ENCODE measurements at regions not wholly inside any gene's neighbourhood (a gene's known extent, or its start where the extent isn't known, plus 50 kb on each side); places are given as distances from the start of the nearest gene placed in this dataset.

- Histone ChIP-seq H3K9ac (replicated peaks; ENCODE audit: extremely low read depth, insufficient read depth, low read length) (no peak overlapping the region), H3K4me1 (ENCODE audit: control insufficient read depth, extremely low read depth, insufficient read depth, low read length) (no peaks in the 10 kb centered on the region), H3K9me1 (replicated peaks; ENCODE audit: control insufficient read depth, extremely low read depth, insufficient read depth, low read length) (no peaks in the 10 kb centered on the region), H3K79me2 (ENCODE audit: control insufficient read depth, insufficient read depth, low read length) (no peaks in the 10 kb centered on the region), H3K9me3 (replicated peaks; ENCODE audit: control insufficient read depth, insufficient read depth, low read length) (no peaks in the 10 kb centered on the region), H2AFZ (ENCODE audit: low read depth, low read length) (no peak overlapping the region), H3K27me3 (ENCODE audit: control insufficient read depth in 2 of 2, insufficient read depth in 2 of 2, low read length in 2 of 2) (no peaks in the 10 kb centered on the region), H3K36me3 (ENCODE audit: control insufficient read depth in 2 of 2, extremely low read depth in 1 of 2, insufficient read depth in 2 of 2, low read length in 2 of 2) (no peaks in the 10 kb centered on the region), H4K20me1 (replicated peaks; ENCODE audit: control insufficient read depth, extremely low read depth, insufficient read depth, low read length) (no peaks in the 10 kb centered on the region), H3K4me2 (ENCODE audit: insufficient read depth, low read length) (no peak overlapping the region), H3K4me3 (replicated peaks in 1 of 3; ENCODE audit: insufficient read depth in 1 of 3, low read depth in 1 of 3, low read length in 3 of 3) (no peak overlapping the region), H3K27ac (ENCODE audit: insufficient read depth, low read depth, low read length) (no peak overlapping the region)
- no peak for TF ChIP-seq EZH2 (IDR thresholded peaks at IDR 0.05; ENCODE audit: borderline replicate concordance, low read depth, low read length, severe bottlenecking)
- TF ChIP-seq FOS (IDR thresholded peaks at IDR 0.05; ENCODE audit: borderline replicate concordance, insufficient read depth, low read length), result no peak
- TF ChIP-seq JUN (IDR thresholded peaks at IDR 0.05; ENCODE audit: borderline replicate concordance, insufficient read depth, insufficient read length, low read depth), result no peak
- no peak for TF ChIP-seq GATA2 (IDR thresholded peaks at IDR 0.05; ENCODE audit: insufficient read depth, insufficient read length, low read depth, low read length)
- no peak for TF ChIP-seq POLR2AphosphoS5 (IDR thresholded peaks at IDR 0.05; ENCODE audit: insufficient read depth, low read depth, low read length)
- TF ChIP-seq, protein P1, sequence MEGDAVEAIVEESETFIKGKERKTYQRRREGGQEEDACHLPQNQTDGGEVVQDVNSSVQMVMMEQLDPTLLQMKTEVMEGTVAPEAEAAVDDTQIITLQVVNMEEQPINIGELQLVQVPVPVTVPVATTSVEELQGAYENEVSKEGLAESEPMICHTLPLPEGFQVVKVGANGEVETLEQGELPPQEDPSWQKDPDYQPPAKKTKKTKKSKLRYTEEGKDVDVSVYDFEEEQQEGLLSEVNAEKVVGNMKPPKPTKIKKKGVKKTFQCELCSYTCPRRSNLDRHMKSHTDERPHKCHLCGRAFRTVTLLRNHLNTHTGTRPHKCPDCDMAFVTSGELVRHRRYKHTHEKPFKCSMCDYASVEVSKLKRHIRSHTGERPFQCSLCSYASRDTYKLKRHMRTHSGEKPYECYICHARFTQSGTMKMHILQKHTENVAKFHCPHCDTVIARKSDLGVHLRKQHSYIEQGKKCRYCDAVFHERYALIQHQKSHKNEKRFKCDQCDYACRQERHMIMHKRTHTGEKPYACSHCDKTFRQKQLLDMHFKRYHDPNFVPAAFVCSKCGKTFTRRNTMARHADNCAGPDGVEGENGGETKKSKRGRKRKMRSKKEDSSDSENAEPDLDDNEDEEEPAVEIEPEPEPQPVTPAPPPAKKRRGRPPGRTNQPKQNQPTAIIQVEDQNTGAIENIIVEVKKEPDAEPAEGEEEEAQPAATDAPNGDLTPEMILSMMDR (IDR thresholded peaks at IDR 0.05; ENCODE audit: extremely low read depth in 1 of 2, insufficient read depth in 1 of 2, low read depth in 1 of 2, low read length in 2 of 2), result no peak
- TF ChIP-seq MAX (IDR thresholded peaks at IDR 0.05; ENCODE audit: insufficient read depth, insufficient read length), result no peak
- TF ChIP-seq MYC (IDR thresholded peaks at IDR 0.05; ENCODE audit: low read depth, low read length), result no peak
- TF ChIP-seq POLR2A (IDR thresholded peaks at IDR 0.05; ENCODE audit: low read depth, low read length), result no peak
- intact Hi-C loops (cut with micrococcal nuclease) (no loop called here), dilution Hi-C loops (cut with MboI; ENCODE audit: extremely low pct_ligation_motif_present, low sequenced_read_pairs) (no loop called here)
- DNase-seq (ENCODE audit: low read depth, low spot score), result no peak
- BruUV-seq (replicated peaks), result no TSS peak
- no peak for FAIRE-seq
- CTCF ChIA-PET, result no interaction called here
- POLR2A ChIA-PET, result no interaction called here
Observed at GRCh38 chr13:65460136-65460535, 1770.0 kb downstream of the PCDH9 start.

Data from endothelial cell of umbilical vein (primary cell).